HCT116 (cell line): ENCODE measurements at regions not wholly inside any gene's neighbourhood (a gene's known extent, or its start where the extent isn't known, plus 50 kb on each side); places are given as distances from the start of the nearest gene placed in this dataset.

Experiments
- ATAC-seq: fragments of 200-7000 bp; cut with Tn5 transposase; 2 replicates; pipeline ENCODE4 v1.9.1; 2020; ENCODE audit warnings: mild to moderate bottlenecking, moderate library complexity
- BruUV-seq: library from RNA; stranded (reverse); fragments of 400-500 nt; replicated peaks from 2 replicates; lab custom pipeline; 2021; lab: Mats Ljungman, UMichigan
- CTCF ChIA-PET: fragments of 300-600 bp; sonication (Branson Sonifier 250); formaldehyde crosslinking; loops from one replicate; lab custom pipeline; 2021; ENCODE audit warnings: antibody characterized with exemption; lab: Charles Lee
- POLR2A ChIA-PET: fragments of 300-600, 350-600 bp; sonication (Branson Sonifier 250); formaldehyde crosslinking; loops from one replicate; lab custom pipeline; 2021; ENCODE audit warnings: antibody characterized with exemption; lab: Charles Lee
- RAD21 ChIA-PET, 2 experiments: fragments of 300-600 bp; sonication (Branson Sonifier 250); formaldehyde crosslinking; loops; one replicate each; lab custom pipeline; 2023; ENCODE audit warnings: low total read pairs in 2 of 2; ENCODE audit not compliant: uncharacterized antibody in 2 of 2, unreplicated experiment in 2 of 2, low non-redundant PET in 1 of 2; lab: Charles Lee
- DNase-seq: peaks from one replicate; pipeline ENCODE4 v3.0.0-alpha.2; 2010; ENCODE audit warnings: low read depth, low spot score
- H2AFZ ChIP-seq: fragments of 200-600 bp; shearing (Covaris generic), sonication (generic); 2 replicates; pipeline ENCODE4 v1.6.1; 2017; ENCODE audit warnings: low read depth, mixed run types, mixed read lengths, antibody characterized with exemption, low read length; ENCODE audit not compliant: poor library complexity, severe bottlenecking
- H3K27ac ChIP-seq: 2 replicates; pipeline ENCODE4 v1.5.1; 2012; ENCODE audit warnings: low read depth, low read length
- H3K27me3 ChIP-seq: fragments of 200-600 bp; sonication (generic); 2 replicates; pipeline ENCODE4 v1.6.1; 2016; ENCODE audit warnings: mixed run types, low read length, mixed read lengths; ENCODE audit not compliant: insufficient read depth
- H3K36me3 ChIP-seq, 2 experiments: fragments of 200-500 bp in 1 of 2; fragments of 200-600 bp in 1 of 2; sonication (Bioruptor generic) in 1 of 2; sonication (generic) in 1 of 2; 2 replicates each; pipeline versions ENCODE4 v1.5.1 to v1.6.1; 2014 to 2016; ENCODE audit warnings: low read length in 2 of 2, inconsistent platforms in 1 of 2, mixed read lengths in 1 of 2, mixed run types in 1 of 2; ENCODE audit not compliant: insufficient read depth in 2 of 2, control insufficient read depth in 1 of 2
- H3K4me1 ChIP-seq, 2 experiments: fragments of 200-600 bp in 1 of 2; sonication (generic) in 1 of 2; 2 replicates each; pipeline versions ENCODE4 v1.5.1 to v1.6.1; 2012 to 2017; ENCODE audit warnings: low read length in 2 of 2, inconsistent platforms in 1 of 2, mild to moderate bottlenecking in 1 of 2, mixed read lengths in 1 of 2, mixed run types in 1 of 2, moderate library complexity in 1 of 2; ENCODE audit not compliant: insufficient read depth in 2 of 2, control insufficient read depth in 1 of 2
- H3K4me2 ChIP-seq: fragments of 200-600 bp; sonication (generic); 2 replicates; pipeline ENCODE4 v1.6.1; 2017; ENCODE audit warnings: mixed run types, low read length, mixed read lengths
- H3K4me3 ChIP-seq, 2 experiments: fragments of 200-600 bp in 1 of 2; sonication (generic) in 1 of 2; replicated peaks in 1 of 2; 2 replicates each; pipeline ENCODE4 v1.5.1; 2011 to 2016; ENCODE audit warnings: low read length in 2 of 2, control low read depth in 1 of 2, low read depth in 1 of 2, mild to moderate bottlenecking in 1 of 2, mixed read lengths in 1 of 2, mixed run types in 1 of 2
- H3K79me2 ChIP-seq: fragments of 200-600 bp; sonication (generic); 2 replicates; pipeline ENCODE4 v1.6.1; 2017; ENCODE audit warnings: mild to moderate bottlenecking, mixed run types, low read length, moderate library complexity, mixed read lengths; ENCODE audit not compliant: insufficient read depth
- H3K9ac ChIP-seq: fragments of 200-600 bp; sonication (generic); 2 replicates; pipeline ENCODE4 v1.6.1; 2016; ENCODE audit warnings: low read length, mixed read lengths
- H3K9me2 ChIP-seq: fragments of 200-600 bp; sonication (generic), shearing (Covaris generic); 2 replicates; pipeline ENCODE4 v1.6.1; 2017; ENCODE audit warnings: mixed run types, mild to moderate bottlenecking, moderate library complexity; ENCODE audit not compliant: insufficient read depth
- H3K9me3 ChIP-seq, 2 experiments: fragments of 200-500 bp in 1 of 2; fragments of 200-600 bp in 1 of 2; sonication (Bioruptor generic) in 1 of 2; sonication (generic) in 1 of 2; 2 replicates each; pipeline ENCODE4 v1.6.1; 2014 to 2017; ENCODE audit warnings: low read length in 2 of 2, mixed read lengths in 2 of 2, inconsistent platforms in 1 of 2, low read depth in 1 of 2, mild to moderate bottlenecking in 1 of 2, mixed run types in 1 of 2, moderate library complexity in 1 of 2; ENCODE audit not compliant: control insufficient read depth in 1 of 2, insufficient read depth in 1 of 2
- H4K20me1 ChIP-seq: fragments of 200-600 bp; sonication (generic), shearing (Covaris generic); 2 replicates; pipeline ENCODE4 v1.6.1; 2017; ENCODE audit warnings: mixed run types, mild to moderate bottlenecking, moderate library complexity; ENCODE audit not compliant: insufficient read depth
- EZH2 ChIP-seq: fragments of 200-600 bp; sonication (generic); IDR thresholded peaks from 2 replicates; pipeline ENCODE4 v1.6.1; 2017; ENCODE audit warnings: antibody characterized with exemption, mixed run types
- FOSL1 ChIP-seq: IDR thresholded peaks from 2 replicates; pipeline ENCODE4 v1.6.1; 2012; ENCODE audit warnings: low read depth
- JUND ChIP-seq: IDR thresholded peaks from 2 replicates; pipeline ENCODE4 v1.6.1; 2012
- POLR2AphosphoS5 ChIP-seq: IDR thresholded peaks from 2 replicates; pipeline ENCODE4 v1.6.1; 2011; ENCODE audit warnings: mild to moderate bottlenecking, low read depth, low read length, moderate library complexity
- ZFX ChIP-seq: fragments of 450-650 bp; IDR thresholded peaks from 2 replicates; pipeline ENCODE4 v1.6.1; 2017
- intact Hi-C: fragments of 100-400 bp; cut with micrococcal nuclease; formaldehyde crosslinking; loops from 2 replicates; pipeline ENCODE4 v1.10.0; 2022
- TF ChIP-seq, protein P1 (sequence below): IDR thresholded peaks from 2 replicates; pipeline ENCODE4 v1.6.1; 2012
- TF ChIP-seq, protein P2 (sequence below): IDR thresholded peaks from 2 replicates; pipeline ENCODE4 v1.6.1; 2012; ENCODE audit warnings: low read depth
- TF ChIP-seq, protein P3 (sequence below): IDR thresholded peaks from 2 replicates; pipeline ENCODE4 v1.6.1; 2011; ENCODE audit warnings: mild to moderate bottlenecking, low read length, moderate library complexity; ENCODE audit not compliant: insufficient replicate concordance; ENCODE audit errors: extremely low read depth

DNA sequence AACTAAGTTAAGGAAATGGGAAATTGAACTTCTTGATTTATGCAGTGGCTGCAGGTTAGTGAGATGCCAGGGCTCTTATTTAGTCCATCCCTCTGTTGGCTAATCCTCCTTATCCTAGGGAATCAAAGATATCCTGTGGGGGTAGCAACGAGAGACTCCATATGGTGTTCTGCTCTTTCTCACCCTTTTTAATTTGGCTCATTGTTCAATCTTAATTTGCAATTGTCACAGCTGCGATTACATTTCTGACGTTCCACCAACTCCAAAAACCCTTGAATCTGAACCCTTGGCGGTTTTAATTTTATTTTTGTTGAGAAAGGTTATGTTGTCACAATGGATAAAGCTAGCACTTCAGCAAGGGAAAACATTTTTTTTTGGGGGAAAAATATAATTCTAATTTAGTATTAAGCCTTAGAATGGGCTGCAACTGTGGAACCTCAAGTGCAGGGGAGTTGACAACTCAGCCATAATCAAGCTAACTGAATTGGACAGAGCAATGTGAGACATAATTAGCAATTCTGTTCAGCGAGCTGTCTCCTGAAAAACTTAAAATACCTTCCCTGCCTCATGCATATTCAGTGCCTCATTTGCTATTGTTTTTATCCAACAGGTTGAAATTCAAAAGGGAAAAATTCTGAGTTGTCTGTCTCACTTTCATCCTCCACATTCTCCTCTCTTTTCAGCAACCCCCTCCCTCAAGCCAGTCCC lies 91.3 kb downstream of the MAT2B start:
- Histone ChIP-seq H3K27ac (no peak overlapping the region), H3K79me2 (no peaks in the 10 kb centered on the region), H3K4me3 (no peak overlapping the region), H3K9me3 (no peaks in the 10 kb centered on the region), H3K27me3 (peaks cover 19% of the 10 kb centered on the region), H3K9me2 (no peaks in the 10 kb centered on the region), H2AFZ (no peak overlapping the region), H3K4me2 (no peak overlapping the region), H3K9ac (no peak overlapping the region), H4K20me1 (no peaks in the 10 kb centered on the region)
- ChIA-PET CTCF (no interaction called here), RAD21 (no interaction called here)
- no peak for DNase-seq
- no peak for TF ChIP-seq JUND
- no peak for TF ChIP-seq FOSL1
- TF ChIP-seq EZH2: no peak
- TF ChIP-seq, protein P1, sequence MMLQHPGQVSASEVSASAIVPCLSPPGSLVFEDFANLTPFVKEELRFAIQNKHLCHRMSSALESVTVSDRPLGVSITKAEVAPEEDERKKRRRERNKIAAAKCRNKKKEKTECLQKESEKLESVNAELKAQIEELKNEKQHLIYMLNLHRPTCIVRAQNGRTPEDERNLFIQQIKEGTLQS: no peak
- TF ChIP-seq, protein P2, sequence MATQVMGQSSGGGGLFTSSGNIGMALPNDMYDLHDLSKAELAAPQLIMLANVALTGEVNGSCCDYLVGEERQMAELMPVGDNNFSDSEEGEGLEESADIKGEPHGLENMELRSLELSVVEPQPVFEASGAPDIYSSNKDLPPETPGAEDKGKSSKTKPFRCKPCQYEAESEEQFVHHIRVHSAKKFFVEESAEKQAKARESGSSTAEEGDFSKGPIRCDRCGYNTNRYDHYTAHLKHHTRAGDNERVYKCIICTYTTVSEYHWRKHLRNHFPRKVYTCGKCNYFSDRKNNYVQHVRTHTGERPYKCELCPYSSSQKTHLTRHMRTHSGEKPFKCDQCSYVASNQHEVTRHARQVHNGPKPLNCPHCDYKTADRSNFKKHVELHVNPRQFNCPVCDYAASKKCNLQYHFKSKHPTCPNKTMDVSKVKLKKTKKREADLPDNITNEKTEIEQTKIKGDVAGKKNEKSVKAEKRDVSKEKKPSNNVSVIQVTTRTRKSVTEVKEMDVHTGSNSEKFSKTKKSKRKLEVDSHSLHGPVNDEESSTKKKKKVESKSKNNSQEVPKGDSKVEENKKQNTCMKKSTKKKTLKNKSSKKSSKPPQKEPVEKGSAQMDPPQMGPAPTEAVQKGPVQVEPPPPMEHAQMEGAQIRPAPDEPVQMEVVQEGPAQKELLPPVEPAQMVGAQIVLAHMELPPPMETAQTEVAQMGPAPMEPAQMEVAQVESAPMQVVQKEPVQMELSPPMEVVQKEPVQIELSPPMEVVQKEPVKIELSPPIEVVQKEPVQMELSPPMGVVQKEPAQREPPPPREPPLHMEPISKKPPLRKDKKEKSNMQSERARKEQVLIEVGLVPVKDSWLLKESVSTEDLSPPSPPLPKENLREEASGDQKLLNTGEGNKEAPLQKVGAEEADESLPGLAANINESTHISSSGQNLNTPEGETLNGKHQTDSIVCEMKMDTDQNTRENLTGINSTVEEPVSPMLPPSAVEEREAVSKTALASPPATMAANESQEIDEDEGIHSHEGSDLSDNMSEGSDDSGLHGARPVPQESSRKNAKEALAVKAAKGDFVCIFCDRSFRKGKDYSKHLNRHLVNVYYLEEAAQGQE: no peak
- TF ChIP-seq, protein P3, sequence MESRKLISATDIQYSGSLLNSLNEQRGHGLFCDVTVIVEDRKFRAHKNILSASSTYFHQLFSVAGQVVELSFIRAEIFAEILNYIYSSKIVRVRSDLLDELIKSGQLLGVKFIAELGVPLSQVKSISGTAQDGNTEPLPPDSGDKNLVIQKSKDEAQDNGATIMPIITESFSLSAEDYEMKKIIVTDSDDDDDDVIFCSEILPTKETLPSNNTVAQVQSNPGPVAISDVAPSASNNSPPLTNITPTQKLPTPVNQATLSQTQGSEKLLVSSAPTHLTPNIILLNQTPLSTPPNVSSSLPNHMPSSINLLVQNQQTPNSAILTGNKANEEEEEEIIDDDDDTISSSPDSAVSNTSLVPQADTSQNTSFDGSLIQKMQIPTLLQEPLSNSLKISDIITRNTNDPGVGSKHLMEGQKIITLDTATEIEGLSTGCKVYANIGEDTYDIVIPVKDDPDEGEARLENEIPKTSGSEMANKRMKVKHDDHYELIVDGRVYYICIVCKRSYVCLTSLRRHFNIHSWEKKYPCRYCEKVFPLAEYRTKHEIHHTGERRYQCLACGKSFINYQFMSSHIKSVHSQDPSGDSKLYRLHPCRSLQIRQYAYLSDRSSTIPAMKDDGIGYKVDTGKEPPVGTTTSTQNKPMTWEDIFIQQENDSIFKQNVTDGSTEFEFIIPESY: no peak
- TF ChIP-seq ZFX: no peak
- no peak for TF ChIP-seq POLR2AphosphoS5
- TF ChIP-seq, all 23 proteins: peak for 0
- POLR2A ChIA-PET: no interaction called here
- intact Hi-C loops: no loop called here
- Histone ChIP-seq H3K36me3 (no peaks in the 10 kb centered on the region), H3K4me1 (no peaks in the 10 kb centered on the region)
- BruUV-seq: no TSS peak
- no peak for ATAC-seq
